DOHH2 (cell line): ENCODE measurements at regions not wholly inside any gene's neighbourhood (a gene's known extent, or its start where the extent isn't known, plus 50 kb on each side); places are given as distances from the start of the nearest gene placed in this dataset.

Experiments used
- H3F3A ChIP-seq: fragments of 200-600 bp; sonication (generic), shearing (Covaris generic); 2 replicates; pipeline ENCODE4 v1.6.0; 2016; ENCODE audit warnings: antibody characterized with exemption, mild to moderate bottlenecking; ENCODE audit not compliant: control insufficient read depth, insufficient read depth
- H3K27ac ChIP-seq: fragments of 200-600 bp; sonication (generic); 2 replicates; pipeline ENCODE4 v1.5.1; 2014; ENCODE audit warnings: low read depth, mild to moderate bottlenecking, low read length, moderate library complexity
- H3K27me3 ChIP-seq: fragments of 200-600 bp; sonication (generic); 2 replicates; pipeline ENCODE4 v1.6.1; 2014; ENCODE audit warnings: mild to moderate bottlenecking, low read length, mixed read lengths; ENCODE audit not compliant: control insufficient read depth
- H3K36me3 ChIP-seq: fragments of 200-600 bp; sonication (generic); 2 replicates; pipeline ENCODE4 v1.6.1; 2014; ENCODE audit warnings: mild to moderate bottlenecking, low read length, moderate library complexity, mixed read lengths; ENCODE audit not compliant: control insufficient read depth
- H3K4me1 ChIP-seq: fragments of 200-600 bp; sonication (generic); 2 replicates; pipeline ENCODE4 v1.6.1; 2014; ENCODE audit warnings: mild to moderate bottlenecking, low read length, mixed read lengths; ENCODE audit not compliant: control insufficient read depth
- H3K4me2 ChIP-seq: fragments of 200-600 bp; sonication (generic); 2 replicates; pipeline ENCODE4 v1.6.0; 2014; ENCODE audit warnings: mild to moderate bottlenecking, low read length, moderate library complexity
- H3K4me3 ChIP-seq: fragments of 200-600 bp; sonication (generic); 2 replicates; pipeline ENCODE4 v1.5.1; 2014; ENCODE audit warnings: mild to moderate bottlenecking, low read length, mixed read lengths
- H3K79me2 ChIP-seq: fragments of 200-600 bp; sonication (generic); 2 replicates; pipeline ENCODE4 v1.6.1; 2014; ENCODE audit warnings: mild to moderate bottlenecking, low read length, mixed read lengths; ENCODE audit not compliant: control insufficient read depth
- H3K9me2 ChIP-seq: fragments of 200-600 bp; sonication (generic); replicated peaks from 2 replicates; pipeline ENCODE4 v1.6.1; 2014; ENCODE audit warnings: mild to moderate bottlenecking, low read length, mixed read lengths; ENCODE audit not compliant: control insufficient read depth
- H3K9me3 ChIP-seq: fragments of 200-600 bp; sonication (generic); 2 replicates; pipeline ENCODE4 v1.6.1; 2014; ENCODE audit warnings: antibody characterized with exemption, low read length, mixed read lengths; ENCODE audit not compliant: control insufficient read depth, insufficient read depth
- H4K20me1 ChIP-seq: fragments of 200-600 bp; sonication (generic); 2 replicates; pipeline ENCODE4 v1.6.0; 2014; ENCODE audit warnings: low read depth, mild to moderate bottlenecking, antibody characterized with exemption, low read length, moderate library complexity; ENCODE audit not compliant: control insufficient read depth, insufficient read depth
- EZH2phosphoT487 ChIP-seq: fragments of 200-600 bp; sonication (generic); IDR thresholded peaks from 2 replicates; pipeline ENCODE4 v1.6.1; 2017; ENCODE audit warnings: borderline replicate concordance, mild to moderate bottlenecking, antibody characterized with exemption, low read length, moderate library complexity, mixed read lengths
- TF ChIP-seq, protein P1 (sequence below): fragments of 200-600 bp; sonication (generic); IDR thresholded peaks from one replicate; pipeline ENCODE4 v1.5.1; 2014; ENCODE audit warnings: antibody characterized with exemption, mild to moderate bottlenecking, low read depth, low read length; ENCODE audit not compliant: poor library complexity, severe bottlenecking

DNA sequence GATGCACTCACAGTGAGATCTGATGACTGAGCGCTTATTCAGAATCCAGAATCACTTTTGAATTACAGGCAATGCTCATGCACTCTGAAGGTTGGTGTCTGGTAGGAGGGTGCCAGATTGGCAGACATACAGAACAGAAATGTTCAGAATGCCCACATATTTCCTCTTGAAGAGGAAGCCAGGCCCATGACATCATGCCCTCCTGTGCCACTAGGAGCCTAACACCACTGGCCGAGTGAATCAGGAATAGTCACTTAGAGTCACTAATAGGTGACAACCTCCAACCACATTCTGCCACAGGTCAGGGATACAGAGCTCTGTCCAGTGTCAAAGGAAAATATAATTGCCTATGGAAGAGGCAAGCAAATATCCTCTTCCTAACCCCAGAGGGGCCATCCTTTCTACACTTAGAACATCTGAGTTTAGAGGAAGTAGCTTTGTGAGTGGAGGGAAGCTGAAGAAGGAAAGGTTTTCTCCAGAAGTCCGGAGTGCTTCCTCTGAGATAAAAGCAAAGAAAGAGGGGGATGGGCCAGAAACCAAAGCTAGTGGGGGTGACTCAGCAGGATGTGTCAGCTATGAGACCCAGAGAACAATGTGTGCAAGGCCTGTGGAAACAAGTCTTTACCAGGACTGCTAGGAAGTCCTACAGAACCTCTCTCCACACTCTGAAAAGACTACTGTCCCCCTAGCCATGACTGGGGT, 838.8 kb downstream of the GRID1 start:
- no peaks in the 10 kb centered on the region for H4K20me1 ChIP-seq
- no peaks in the 10 kb centered on the region for H3K27me3 ChIP-seq
- no peaks in the 10 kb centered on the region for H3K4me1 ChIP-seq
- H3F3A ChIP-seq, result no peaks in the 10 kb centered on the region
- no peaks in the 10 kb centered on the region for H3K79me2 ChIP-seq
- no peak overlapping the region for H3K27ac ChIP-seq
- H3K36me3 ChIP-seq, result no peaks in the 10 kb centered on the region
- no peaks in the 10 kb centered on the region for H3K9me2 ChIP-seq
- H3K4me3 ChIP-seq, result no peak overlapping the region
- TF ChIP-seq, protein P1, sequence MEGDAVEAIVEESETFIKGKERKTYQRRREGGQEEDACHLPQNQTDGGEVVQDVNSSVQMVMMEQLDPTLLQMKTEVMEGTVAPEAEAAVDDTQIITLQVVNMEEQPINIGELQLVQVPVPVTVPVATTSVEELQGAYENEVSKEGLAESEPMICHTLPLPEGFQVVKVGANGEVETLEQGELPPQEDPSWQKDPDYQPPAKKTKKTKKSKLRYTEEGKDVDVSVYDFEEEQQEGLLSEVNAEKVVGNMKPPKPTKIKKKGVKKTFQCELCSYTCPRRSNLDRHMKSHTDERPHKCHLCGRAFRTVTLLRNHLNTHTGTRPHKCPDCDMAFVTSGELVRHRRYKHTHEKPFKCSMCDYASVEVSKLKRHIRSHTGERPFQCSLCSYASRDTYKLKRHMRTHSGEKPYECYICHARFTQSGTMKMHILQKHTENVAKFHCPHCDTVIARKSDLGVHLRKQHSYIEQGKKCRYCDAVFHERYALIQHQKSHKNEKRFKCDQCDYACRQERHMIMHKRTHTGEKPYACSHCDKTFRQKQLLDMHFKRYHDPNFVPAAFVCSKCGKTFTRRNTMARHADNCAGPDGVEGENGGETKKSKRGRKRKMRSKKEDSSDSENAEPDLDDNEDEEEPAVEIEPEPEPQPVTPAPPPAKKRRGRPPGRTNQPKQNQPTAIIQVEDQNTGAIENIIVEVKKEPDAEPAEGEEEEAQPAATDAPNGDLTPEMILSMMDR, result no peak
- TF ChIP-seq EZH2phosphoT487, result no peak
- no peaks in the 10 kb centered on the region for H3K9me3 ChIP-seq
- no peak overlapping the region for H3K4me2 ChIP-seq

DNA sequence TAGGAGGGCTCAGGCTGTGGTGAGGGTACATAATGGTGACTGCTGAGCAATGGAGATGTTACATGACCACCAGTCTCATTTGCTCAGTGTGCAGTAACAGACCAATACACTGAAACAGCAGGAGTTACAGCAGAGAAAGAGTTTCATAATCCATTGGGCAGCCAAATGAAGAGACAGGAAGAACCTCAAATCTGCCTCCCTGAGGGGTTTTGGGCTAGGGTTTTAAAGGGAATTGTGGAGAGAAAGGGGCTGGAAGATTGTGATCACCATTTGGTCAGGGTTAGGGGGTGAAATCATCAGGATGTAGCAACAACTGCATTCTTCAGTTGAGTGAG, 838.3 kb downstream of the GRID1 start:
- Histone ChIP-seq H3K36me3 (no peaks in the 10 kb centered on the region), H3K4me3 (no peak overlapping the region), H3K9me2 (no peaks in the 10 kb centered on the region), H4K20me1 (no peaks in the 10 kb centered on the region), H3F3A (no peaks in the 10 kb centered on the region), H3K4me1 (no peaks in the 10 kb centered on the region), H3K79me2 (no peaks in the 10 kb centered on the region), H3K27me3 (no peaks in the 10 kb centered on the region), H3K27ac (no peak overlapping the region), H3K9me3 (no peaks in the 10 kb centered on the region), H3K4me2 (no peak overlapping the region)
- TF ChIP-seq, protein P1, result no peak
- no peak for TF ChIP-seq EZH2phosphoT487

DNA sequence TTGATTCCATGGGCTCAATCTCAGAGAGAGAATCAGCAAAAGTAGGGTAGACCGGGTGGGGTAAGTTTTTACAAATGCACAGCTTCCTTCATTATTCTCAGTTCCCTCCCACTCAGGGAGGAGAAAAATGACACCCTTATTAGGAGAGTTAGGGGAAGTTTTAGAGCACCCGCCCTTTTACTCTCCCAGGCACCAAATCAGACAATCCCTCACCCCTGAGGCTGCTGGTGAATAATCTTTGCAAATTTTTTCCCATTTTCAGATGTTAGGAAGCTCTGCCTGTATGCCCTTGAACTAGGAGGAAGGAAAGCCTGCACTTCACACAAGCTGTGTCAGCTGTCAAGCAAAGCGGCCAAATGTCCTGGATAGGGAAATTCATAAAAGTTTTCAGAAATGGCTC, 834.9 kb downstream of the GRID1 start:
- TF ChIP-seq EZH2phosphoT487, result no peak
- TF ChIP-seq, protein P1, result no peak
- Histone ChIP-seq H3K27ac (no peak overlapping the region), H3K9me3 (no peaks in the 10 kb centered on the region), H3K36me3 (no peaks in the 10 kb centered on the region), H3K4me2 (no peak overlapping the region), H3K27me3 (no peaks in the 10 kb centered on the region), H3K4me3 (no peak overlapping the region), H3F3A (no peaks in the 10 kb centered on the region), H4K20me1 (no peaks in the 10 kb centered on the region), H3K4me1 (no peaks in the 10 kb centered on the region), H3K9me2 (no peaks in the 10 kb centered on the region), H3K79me2 (no peaks in the 10 kb centered on the region)
